ENCODE measurements at regions not wholly inside any gene's neighbourhood (a gene's known extent, or its start where the extent isn't known, plus 50 kb on each side); places are given as distances from the start of the nearest gene placed in this dataset.

GRCh38 chr2:52113338-52113737, 1081.4 kb upstream of the NRXN1 start:
- no peak overlapping the region for H3K27ac Mint-ChIP-seq (ENCODE audit: low read depth, unreplicated experiment)
- TF ChIP-seq CTCF (IDR thresholded peaks at IDR 0.05; ENCODE audit: unreplicated experiment) = no peak
- no peaks in the 10 kb centered on the region for H3K27me3 Mint-ChIP-seq (ENCODE audit: insufficient read depth, unreplicated experiment)
- intact Hi-C loops (cut with micrococcal nuclease) = no loop called here
- peaks cover 1% of the 10 kb centered on the region for H3K4me1 Mint-ChIP-seq (ENCODE audit: insufficient read depth, unreplicated experiment)
- DNase-seq (ENCODE audit: unreplicated experiment) = peak; percentile 65
- POLR2A ChIA-PET = no interaction called here
- H3K4me3 Mint-ChIP-seq (ENCODE audit: unreplicated experiment) = no peak overlapping the region
- no peaks in the 10 kb centered on the region for H3K9me3 Mint-ChIP-seq (ENCODE audit: unreplicated experiment)
- H3K36me3 Mint-ChIP-seq (ENCODE audit: insufficient read depth, unreplicated experiment) = no peaks in the 10 kb centered on the region
- CTCF ChIA-PET = no interaction called here
- no TSS peak for BruUV-seq (replicated peaks)

GRCh38 chr2:52112141-52112540, 1080.2 kb upstream of the NRXN1 start:
- POLR2A ChIA-PET = no interaction called here

GRCh38 chr2:52107124-52107523, 1075.2 kb upstream of the NRXN1 start:
- intact Hi-C loops (cut with micrococcal nuclease) = no loop called here
- ChIA-PET POLR2A (interaction anchor here (0.7 kb wide), 1 partner anchor 138 kb away, joined by 3 read pairs; no protein-coding TSS in a partner anchor), CTCF (no interaction called here)
- Mint-ChIP-seq H3K4me1 (ENCODE audit: insufficient read depth, unreplicated experiment) (peaks cover 11% of the 10 kb centered on the region), H3K27ac (ENCODE audit: low read depth, unreplicated experiment) (no peak overlapping the region), H3K4me3 (ENCODE audit: unreplicated experiment) (no peak overlapping the region), H3K9me3 (ENCODE audit: unreplicated experiment) (no peaks in the 10 kb centered on the region), H3K36me3 (ENCODE audit: insufficient read depth, unreplicated experiment) (no peaks in the 10 kb centered on the region), H3K27me3 (ENCODE audit: insufficient read depth, unreplicated experiment) (no peaks in the 10 kb centered on the region)
- no peak for TF ChIP-seq CTCF (IDR thresholded peaks at IDR 0.05; ENCODE audit: unreplicated experiment)
- DNase-seq (ENCODE audit: unreplicated experiment) = no peak
- BruUV-seq (replicated peaks) = no TSS peak

More at GRCh38 chr2:52112141-52112540, 1080.2 kb upstream of the NRXN1 start:
- Mint-ChIP-seq H3K9me3 (ENCODE audit: unreplicated experiment) (no peaks in the 10 kb centered on the region), H3K4me3 (ENCODE audit: unreplicated experiment) (no peak overlapping the region), H3K27ac (ENCODE audit: low read depth, unreplicated experiment) (no peak overlapping the region), H3K36me3 (ENCODE audit: insufficient read depth, unreplicated experiment) (no peaks in the 10 kb centered on the region), H3K27me3 (ENCODE audit: insufficient read depth, unreplicated experiment) (no peaks in the 10 kb centered on the region), H3K4me1 (ENCODE audit: insufficient read depth, unreplicated experiment) (peaks cover 11% of the 10 kb centered on the region)
- DNase-seq (ENCODE audit: unreplicated experiment) = peak; percentile 20
- intact Hi-C loops (cut with micrococcal nuclease) = no loop called here
- BruUV-seq (replicated peaks) = no TSS peak
- CTCF ChIA-PET = interaction anchor here (0.6 kb wide), 1 partner anchor 99 kb away, joined by 3 read pairs; no protein-coding TSS in a partner anchor
- no peak for TF ChIP-seq CTCF (IDR thresholded peaks at IDR 0.05; ENCODE audit: unreplicated experiment)

- Mint-ChIP-seq H3K36me3 (ENCODE audit: insufficient read depth, unreplicated experiment) (no peaks in the 10 kb centered on the region), H3K4me3 (ENCODE audit: unreplicated experiment) (no peak overlapping the region), H3K4me1 (ENCODE audit: insufficient read depth, unreplicated experiment) (no peaks in the 10 kb centered on the region), H3K27ac (ENCODE audit: low read depth, unreplicated experiment) (no peak overlapping the region), H3K27me3 (ENCODE audit: insufficient read depth, unreplicated experiment) (no peaks in the 10 kb centered on the region), H3K9me3 (ENCODE audit: unreplicated experiment) (no peaks in the 10 kb centered on the region)
- CTCF ChIA-PET = no interaction called here
- POLR2A ChIA-PET = no interaction called here
- intact Hi-C loops (cut with micrococcal nuclease) = no loop called here
- TF ChIP-seq CTCF (IDR thresholded peaks at IDR 0.05; ENCODE audit: unreplicated experiment) = no peak
- no TSS peak for BruUV-seq (replicated peaks)
- DNase-seq (ENCODE audit: unreplicated experiment) = peak; percentile 26
Observed at GRCh38 chr2:52097071-52097470, 1065.1 kb upstream of the NRXN1 start.
